Stimulated activated CD8-positive, alpha-beta memory T cell treated with anti-CD3 and anti-CD28 coated beads, Interleukin-12 subunit alpha, Interleukin-12 subunit beta, amount 100 ng/mL, for 24 hours (primary cell): ENCODE measurements at regions not wholly inside any gene's neighbourhood (a gene's known extent, or its start where the extent isn't known, plus 50 kb on each side); places are given as distances from the start of the nearest gene placed in this dataset.
"Not testable (repeated sequence)": the region's sequence is repeated elsewhere in the genome, so short reads cannot be mapped to it uniquely, and the experiment has no call there.

ENCODE experiments used
- DNase-seq: peaks from one replicate; pipeline ENCODE4 v3.0.0-alpha.2; 2020; ENCODE audit errors: extremely low read depth

- no peak for DNase-seq
Observed at GRCh38 chr7:136117539-136117938, 140.4 kb upstream of the MTPN start.

GRCh38 chr7:136116186-136116585 lies 139.0 kb upstream of the MTPN start:
- DNase-seq, result no peak

GRCh38 chr7:136114966-136115762 lies 138.0 kb upstream of the MTPN start:
- DNase-seq, result peak; percentile 10

GRCh38 chr7:136114467-136114866 lies 137.3 kb upstream of the MTPN start:
- not testable (repeated sequence) for DNase-seq

GRCh38 chr7:136109037-136109436 lies 131.9 kb upstream of the MTPN start:
- DNase-seq, result not testable (repeated sequence)

GRCh38 chr7:136105191-136105590 lies 128.0 kb upstream of the MTPN start:
- no peak for DNase-seq

- no peak for DNase-seq
Observed at GRCh38 chr7:136104269-136104603, 127.1 kb upstream of the MTPN start.

- no peak for DNase-seq
Observed at GRCh38 chr7:136103545-136104268, 126.5 kb upstream of the MTPN start.

GRCh38 chr7:136102881-136103280 lies 125.7 kb upstream of the MTPN start:
- DNase-seq, result no peak

GRCh38 chr7:136092714-136093113 lies 115.6 kb upstream of the MTPN start:
- not testable (repeated sequence) for DNase-seq

- no peak for DNase-seq
Observed at GRCh38 chr7:136087881-136088280, 110.7 kb upstream of the MTPN start.

- DNase-seq, result no peak
Observed at GRCh38 chr7:136086712-136087111, 109.6 kb upstream of the MTPN start.

GRCh38 chr7:136079934-136080333 lies 102.8 kb upstream of the MTPN start:
- no peak for DNase-seq

- no peak for DNase-seq
Observed at GRCh38 chr7:136079478-136079892, 102.3 kb upstream of the MTPN start.

- no peak for DNase-seq
Observed at GRCh38 chr7:136079066-136079465, 101.9 kb upstream of the MTPN start.

GRCh38 chr7:136078630-136079029 lies 101.5 kb upstream of the MTPN start:
- DNase-seq, result no peak

GRCh38 chr7:136076954-136077353 lies 99.8 kb upstream of the MTPN start:
- no peak for DNase-seq

GRCh38 chr7:136074843-136075242 lies 97.7 kb upstream of the MTPN start:
- no peak for DNase-seq

- DNase-seq, result no peak
Observed at GRCh38 chr7:136072447-136072846, 95.3 kb upstream of the MTPN start.

GRCh38 chr7:136070736-136071505 lies 93.8 kb upstream of the MTPN start:
- DNase-seq, result no peak

GRCh38 chr7:136069840-136070529 lies 92.8 kb upstream of the MTPN start:
- DNase-seq, result no peak

GRCh38 chr7:136067277-136067676 lies 90.1 kb upstream of the MTPN start:
- DNase-seq, result no peak
